ENCODE measurements at regions not wholly inside any gene's neighbourhood (a gene's known extent, or its start where the extent isn't known, plus 50 kb on each side); places are given as distances from the start of the nearest gene placed in this dataset.

GRCh38 chr3:28067014-28067413 is 174.4 kb upstream of the CMC1 start:
- ChIA-PET POLR2A (no interaction called here), CTCF (no interaction called here)

- CTCF ChIA-PET, result no interaction called here
Observed at GRCh38 chr3:28068342-28068741, 173.1 kb upstream of the CMC1 start.

GRCh38 chr3:28069438-28069837 is 172.0 kb upstream of the CMC1 start:
- ChIA-PET POLR2A (no interaction called here), CTCF (no interaction called here)

More at GRCh38 chr3:28068342-28068741, 173.1 kb upstream of the CMC1 start:
- POLR2A ChIA-PET, result no interaction called here

DNA sequence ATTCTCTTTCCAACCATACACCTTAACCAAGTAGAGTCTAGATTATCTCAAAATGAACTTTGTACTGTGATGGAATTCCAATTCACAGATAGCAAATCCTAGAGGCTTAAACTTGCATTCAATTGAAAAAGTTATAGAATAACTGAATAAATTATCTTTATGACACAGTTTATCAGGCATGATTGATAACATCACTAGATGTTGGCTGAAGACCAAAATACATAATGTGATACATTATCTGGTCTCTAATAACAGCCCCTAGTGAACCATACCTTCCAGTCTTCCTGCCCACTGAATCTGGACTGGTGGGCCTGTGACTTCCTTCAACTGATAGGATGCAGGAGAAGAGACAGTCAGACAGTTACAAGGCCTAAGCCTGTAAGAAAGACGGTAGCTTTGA is 165.2 kb upstream of the CMC1 start:
- ChIA-PET CTCF (no interaction called here), POLR2A (no interaction called here)

- ChIA-PET POLR2A (no interaction called here), CTCF (interaction anchor here (0.5 to 1.2 kb wide), 2 partner anchors 23 to 1860 kb away, joined by 3 read pairs; no protein-coding TSS in a partner anchor)
Observed at GRCh38 chr3:28077572-28077971, 163.8 kb upstream of the CMC1 start.

- CTCF ChIA-PET, result no interaction called here
Observed at GRCh38 chr3:28078536-28078935, 162.9 kb upstream of the CMC1 start.

DNA sequence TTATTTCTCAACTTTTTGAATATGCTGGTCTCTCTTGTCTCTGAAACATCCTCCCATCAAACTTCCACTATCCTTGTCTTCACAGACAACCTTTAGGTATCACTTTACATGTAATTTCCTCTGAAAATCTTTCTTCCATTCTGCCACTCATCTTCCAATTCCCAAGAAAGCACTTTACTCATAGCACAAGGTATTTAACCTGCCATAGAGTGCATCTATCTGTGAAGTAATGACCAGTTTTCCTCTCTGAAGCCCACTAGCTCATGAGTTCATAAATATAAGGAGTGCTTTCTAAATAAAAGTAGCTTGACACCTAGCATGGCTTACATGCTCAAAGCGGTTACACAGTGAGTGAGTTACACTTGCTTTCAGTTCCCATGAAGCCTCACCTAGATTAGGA is 160.7 kb upstream of the CMC1 start:
- CTCF ChIA-PET, result interaction anchor here (1.3 kb wide), 1 partner anchor 23 kb away, joined by 3 read pairs; no protein-coding TSS in a partner anchor
- POLR2A ChIA-PET, result no interaction called here

More at GRCh38 chr3:28078536-28078935, 162.9 kb upstream of the CMC1 start:
- POLR2A ChIA-PET, result no interaction called here

DNA sequence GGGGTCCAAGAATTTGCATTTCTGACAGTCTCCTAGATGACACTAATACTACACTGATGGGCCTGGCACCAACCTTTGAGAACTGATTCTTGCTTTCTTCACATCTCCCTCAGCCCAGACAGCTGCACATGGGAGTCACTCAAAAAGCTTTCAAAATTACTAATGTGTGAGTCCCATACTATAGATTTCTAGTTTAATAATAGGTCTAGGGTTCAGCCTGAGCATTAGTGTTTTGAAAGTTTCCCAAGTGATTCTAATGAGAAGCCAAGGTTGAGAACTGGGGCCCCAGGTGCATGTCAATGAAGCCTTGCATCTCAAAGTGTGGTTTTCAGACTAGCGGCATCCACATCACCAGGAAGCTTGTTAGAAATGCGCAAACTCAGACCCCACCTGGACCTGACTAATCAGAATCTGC is 159.9 kb upstream of the CMC1 start:
- ChIA-PET CTCF (no interaction called here), POLR2A (no interaction called here)

- CTCF ChIA-PET, result no interaction called here
- POLR2A ChIA-PET, result no interaction called here
Observed at GRCh38 chr3:28087591-28087990, 153.8 kb upstream of the CMC1 start.

DNA sequence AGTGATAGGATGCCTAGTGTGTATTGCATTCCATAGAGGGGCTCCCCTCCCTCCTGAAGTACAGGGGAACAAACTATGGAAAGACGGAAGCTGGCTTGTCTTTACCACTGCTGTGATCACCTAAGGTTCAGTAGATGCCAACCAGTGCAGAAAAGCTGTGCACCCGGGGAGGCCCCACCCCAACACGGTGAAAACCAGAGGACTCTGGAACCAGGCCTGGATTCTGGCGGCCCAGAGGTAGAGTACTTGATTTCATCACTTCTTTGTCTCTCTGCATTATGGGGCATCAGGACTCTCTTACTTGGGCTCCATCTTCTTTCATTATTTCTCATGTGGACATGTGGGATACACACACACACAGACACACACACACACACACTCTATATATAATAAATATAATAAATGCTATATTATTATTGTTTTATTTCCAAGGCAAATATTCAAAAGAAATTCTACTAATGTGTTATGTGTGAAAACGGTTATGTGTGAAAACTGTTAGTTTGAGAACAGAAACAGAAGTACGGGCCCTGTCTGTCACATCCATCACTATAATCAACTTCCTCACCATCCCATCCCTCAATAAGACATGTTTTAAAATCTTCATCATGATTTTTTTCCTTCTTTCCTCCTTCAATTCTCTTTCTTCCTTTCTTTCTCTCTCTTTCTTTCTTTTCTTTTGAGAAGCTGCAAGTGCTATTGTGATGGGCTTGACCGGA is 152.4 kb upstream of the CMC1 start:
- CTCF ChIA-PET, result no interaction called here
- POLR2A ChIA-PET, result no interaction called here

DNA sequence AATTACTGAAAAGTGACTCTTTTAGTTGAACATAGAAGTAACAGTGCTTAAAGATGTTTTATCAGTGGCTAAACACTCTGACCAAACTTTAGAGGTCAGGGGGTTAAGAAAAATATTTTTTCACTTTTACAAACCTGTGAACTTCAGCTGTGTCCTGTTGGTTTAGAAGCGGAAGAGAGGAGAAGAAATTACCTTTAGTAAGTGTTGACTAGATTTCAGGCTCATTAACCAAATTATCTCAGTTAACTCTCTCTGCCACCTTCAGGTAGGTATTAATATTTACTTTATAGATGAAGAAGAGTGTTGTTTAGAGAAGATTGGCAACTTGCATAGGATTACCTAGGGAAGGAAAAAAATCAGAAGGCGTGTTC is 151.9 kb upstream of the CMC1 start:
- ChIA-PET CTCF (no interaction called here), POLR2A (no interaction called here)

GRCh38 chr3:28099296-28099695 is 142.1 kb upstream of the CMC1 start:
- ChIA-PET CTCF (no interaction called here), POLR2A (no interaction called here)

DNA sequence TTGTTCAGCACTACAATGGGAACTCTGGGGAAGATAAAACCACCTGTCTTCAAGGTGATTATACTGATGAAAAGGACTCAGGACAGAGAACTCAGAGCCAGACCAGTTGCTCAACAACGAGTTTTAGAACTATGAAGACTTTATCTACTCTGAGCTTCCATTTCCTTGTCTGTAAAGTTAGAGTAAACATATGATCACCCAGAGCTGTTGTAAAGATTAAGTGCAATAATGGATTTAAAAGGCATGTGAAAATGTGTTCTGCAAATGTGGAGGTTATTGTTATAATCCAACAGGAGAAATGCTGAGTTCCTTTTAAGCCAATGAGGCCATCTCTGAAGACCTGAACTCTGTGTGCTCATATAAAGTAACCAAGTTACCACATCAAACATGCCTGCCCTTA is 139.7 kb upstream of the CMC1 start:
- POLR2A ChIA-PET, result no interaction called here
- CTCF ChIA-PET, result no interaction called here

DNA sequence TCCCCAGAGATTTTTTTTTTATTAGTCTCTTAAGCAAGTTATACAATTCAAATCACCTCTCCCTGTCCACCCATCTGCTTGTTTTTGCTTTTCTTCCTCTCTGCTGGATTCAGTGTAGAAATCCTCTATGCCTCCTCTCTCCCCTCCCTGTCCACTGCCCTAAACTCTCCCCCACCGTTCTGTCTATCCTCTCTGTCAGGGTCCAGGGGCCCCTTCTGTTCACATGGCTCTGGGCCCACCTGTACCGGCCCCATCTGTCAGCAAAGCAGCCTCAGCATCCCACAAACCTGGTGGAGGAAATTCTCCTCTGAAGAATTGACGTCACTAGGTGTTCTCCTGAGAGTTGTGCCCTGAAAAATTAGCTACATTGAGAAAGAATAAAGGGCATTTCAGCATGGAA is 137.6 kb upstream of the CMC1 start:
- ChIA-PET CTCF (no interaction called here), POLR2A (no interaction called here)

GRCh38 chr3:28104896-28105534 is 136.4 kb upstream of the CMC1 start:
- POLR2A ChIA-PET, result no interaction called here
- CTCF ChIA-PET, result no interaction called here

GRCh38 chr3:28109829-28110228 is 131.6 kb upstream of the CMC1 start:
- ChIA-PET POLR2A (no interaction called here), CTCF (no interaction called here)

DNA sequence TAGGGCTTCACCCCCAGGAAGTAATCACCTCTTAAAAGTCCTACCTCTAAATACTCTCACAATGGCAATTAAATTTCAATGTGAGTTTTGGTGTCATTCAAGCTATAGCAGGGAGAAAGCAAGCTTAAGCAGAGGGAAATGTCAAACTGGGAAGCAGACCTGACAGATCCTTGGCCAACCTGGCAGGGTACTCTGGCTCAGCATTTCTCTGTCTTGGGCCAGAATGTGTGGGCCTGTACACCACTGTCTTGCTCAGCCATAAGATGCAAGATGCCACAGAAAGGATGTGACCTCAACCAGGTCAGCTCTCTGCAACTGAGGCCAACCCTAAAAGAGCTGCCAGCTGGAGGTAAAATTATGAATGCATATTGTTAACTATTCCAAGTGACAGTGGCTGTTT is 130.6 kb upstream of the CMC1 start:
- POLR2A ChIA-PET, result no interaction called here

GRCh38 chr3:28114893-28115292 is 126.5 kb upstream of the CMC1 start:
- CTCF ChIA-PET, result no interaction called here
- POLR2A ChIA-PET, result no interaction called here

More for the DNA sequence above, 130.6 kb upstream of the CMC1 start:
- CTCF ChIA-PET, result no interaction called here

DNA sequence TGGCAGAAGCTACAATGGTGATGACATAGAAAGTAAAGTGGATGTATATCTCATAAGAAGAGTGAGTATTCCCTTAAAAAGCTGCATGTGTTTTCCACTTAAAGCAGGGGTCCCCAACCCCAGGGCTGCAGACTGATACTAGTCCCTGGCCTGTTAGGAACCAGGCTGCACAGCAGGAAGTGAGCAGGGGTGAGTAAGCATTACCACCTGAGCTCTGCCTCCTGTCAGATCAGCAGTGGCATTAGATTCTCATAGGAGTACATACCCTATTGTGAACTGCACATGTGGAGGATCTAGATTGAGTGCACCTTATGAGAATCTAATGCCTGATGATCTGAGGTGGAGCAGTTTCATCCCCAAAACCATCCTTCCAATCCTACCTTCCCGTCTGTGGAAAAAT is 126.1 kb upstream of the CMC1 start:
- ChIA-PET CTCF (no interaction called here), POLR2A (no interaction called here)

DNA sequence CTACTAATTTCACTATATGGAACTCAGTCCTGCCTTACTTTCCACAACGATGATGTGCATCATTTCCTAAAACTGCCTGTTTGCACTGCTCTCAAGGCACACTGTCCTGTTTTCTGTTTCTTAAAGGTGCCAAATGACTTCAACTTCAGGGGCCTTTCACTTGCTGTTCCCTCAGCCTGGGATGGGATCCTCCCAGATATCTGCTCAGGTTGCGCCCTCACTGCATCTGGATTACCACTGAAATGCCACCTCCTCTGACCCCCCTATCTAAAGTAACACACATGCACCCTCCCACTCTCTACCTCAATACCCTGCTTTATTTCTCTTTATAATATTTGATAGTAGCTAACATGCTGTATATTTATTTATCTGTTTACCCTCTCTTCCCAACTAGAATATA is 123.8 kb upstream of the CMC1 start:
- CTCF ChIA-PET, result no interaction called here
- POLR2A ChIA-PET, result no interaction called here

DNA sequence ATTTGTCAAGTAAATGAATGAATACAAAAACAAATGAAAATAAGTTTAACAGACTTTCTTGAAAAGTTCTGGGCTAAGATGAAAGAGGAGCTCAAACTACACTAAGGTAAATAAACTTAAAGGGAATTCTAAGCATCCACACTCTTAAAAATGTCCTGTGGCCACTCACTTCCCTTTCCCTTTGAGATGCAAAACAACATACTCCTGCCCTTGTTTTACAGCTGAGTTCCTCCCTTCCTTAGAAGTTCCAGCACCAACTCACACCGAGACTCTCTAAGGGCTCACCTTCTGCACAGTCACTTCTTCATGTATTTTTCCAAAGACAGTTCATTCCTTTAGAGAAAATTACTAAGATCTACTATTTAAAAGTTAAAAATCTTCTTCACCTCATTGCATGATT is 123.3 kb upstream of the CMC1 start:
- CTCF ChIA-PET, result no interaction called here
- POLR2A ChIA-PET, result no interaction called here

DNA sequence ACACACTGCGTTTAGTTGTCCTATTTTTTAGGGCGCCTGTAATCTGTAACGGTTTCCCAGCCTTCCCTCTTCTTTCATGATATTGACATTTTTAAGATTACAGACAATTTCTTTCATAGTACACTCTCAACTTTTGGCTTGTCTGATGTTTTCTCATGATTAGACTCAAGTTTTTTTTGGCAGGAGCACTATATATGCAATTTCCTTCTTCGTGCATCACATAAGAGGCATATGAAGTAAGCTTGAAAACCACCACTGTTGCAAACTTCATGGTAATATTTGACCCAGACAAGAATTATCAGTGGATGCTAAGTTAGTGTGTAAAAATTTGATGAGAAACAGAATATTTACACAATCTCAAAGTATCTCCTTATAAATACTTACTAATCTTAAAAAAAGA is 119.2 kb upstream of the CMC1 start:
- CTCF ChIA-PET, result no interaction called here
- POLR2A ChIA-PET, result no interaction called here
